ENCODE measurements at regions not wholly inside any gene's neighbourhood (a gene's known extent, or its start where the extent isn't known, plus 50 kb on each side); places are given as distances from the start of the nearest gene placed in this dataset.

DNA sequence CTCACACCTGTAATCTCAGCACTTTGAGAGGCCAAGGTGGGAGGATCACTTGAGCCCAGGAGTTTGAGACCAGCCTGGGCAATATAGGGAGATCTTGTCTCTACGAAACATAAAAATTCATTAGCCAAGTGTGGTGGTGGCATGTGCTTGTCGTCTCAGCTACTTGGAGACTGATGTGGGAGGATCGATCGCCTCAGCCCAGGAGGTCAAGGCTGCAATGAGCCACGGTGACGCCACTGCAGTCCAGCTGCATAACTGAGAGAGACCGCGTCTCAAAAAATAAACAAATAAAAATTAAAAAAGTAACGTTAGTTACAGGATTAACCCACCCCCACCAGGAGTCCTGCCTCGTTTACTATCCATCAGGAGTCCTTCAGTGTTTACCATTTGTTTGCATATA, 345.1 kb downstream of the BTBD3 start:
- 8 to 93% (median 61%) methylated on average over 1 to 10 of the region's 10 CpGs for WGBS, 10 experiments
- no peak overlapping the region for H3K27ac ChIP-seq
- no peaks in the 10 kb centered on the region for H3K4me1 ChIP-seq (replicated peaks in 1 of 2)
- no peak for ATAC-seq (replicated peaks in 6 of 8)
- in situ Hi-C loops (cut with MboI; ENCODE audit: low pct_unique_long_range_greater_than_20kb in 2 of 9, low sequenced_read_pairs in 9 of 9, unreplicated experiment in 9 of 9) = no loop called here
- H3K4me3 ChIP-seq = no peak overlapping the region

DNA sequence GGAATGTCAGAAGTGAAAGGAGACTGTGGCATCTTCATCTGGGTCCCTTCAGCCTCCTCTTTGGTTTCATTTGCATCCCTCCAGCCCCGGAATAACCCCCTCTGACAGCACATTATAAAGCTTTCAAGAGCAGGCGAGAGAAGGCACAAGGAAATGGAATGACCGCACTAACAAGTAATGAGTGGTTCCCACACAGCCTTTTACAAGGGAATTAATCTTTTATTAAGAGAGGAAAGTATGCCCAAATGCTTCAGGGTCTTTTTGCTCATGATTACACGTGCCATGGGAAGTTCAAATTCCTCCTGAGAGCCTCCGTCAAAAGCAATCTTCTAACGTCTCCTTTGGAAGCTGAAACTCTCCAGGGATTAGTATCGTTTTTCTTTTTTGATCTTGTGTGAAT, 347.0 kb downstream of the BTBD3 start:
- in situ Hi-C loops (cut with MboI; ENCODE audit: low pct_unique_long_range_greater_than_20kb in 2 of 9, low sequenced_read_pairs in 9 of 9, unreplicated experiment in 9 of 9) = no loop called here
- ATAC-seq (replicated peaks in 6 of 8) = peak in 1 of 8 experiments; percentile 8
- peak overlapping the region in 1 of 2 donors; percentile 30 for H3K27ac ChIP-seq
- H3K4me1 ChIP-seq (replicated peaks in 1 of 2) = no peaks in the 10 kb centered on the region
- 0 to 100% (median 59%) methylated on average over 1 to 5 of the region's 7 CpGs; no CpG with 5 or more reads in 2 of the 10 experiments for WGBS, 10 experiments
- H3K4me3 ChIP-seq = no peak overlapping the region

DNA sequence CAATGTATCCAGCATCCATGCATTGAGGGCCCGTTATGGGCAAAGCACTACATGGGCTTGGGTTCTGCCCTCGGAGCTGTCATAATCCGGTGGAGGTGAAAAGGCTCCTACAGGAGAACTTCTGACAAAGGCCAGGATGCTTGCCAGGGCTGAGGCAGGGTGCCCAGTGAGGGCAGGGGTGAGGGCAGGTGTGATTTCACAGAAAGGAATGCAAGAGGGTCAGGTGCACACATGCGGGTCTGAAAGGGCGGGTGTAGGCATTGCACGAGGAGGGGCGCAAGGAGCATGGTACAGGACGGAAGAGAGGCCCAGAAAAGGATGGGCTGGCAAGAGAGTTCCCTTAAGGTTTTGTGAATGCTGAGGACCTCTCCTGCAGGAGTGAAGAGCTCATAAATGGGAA, 348.0 kb downstream of the BTBD3 start:
- H3K4me1 ChIP-seq (replicated peaks in 1 of 2) = no peaks in the 10 kb centered on the region
- WGBS, 10 experiments = 50 to 100% (median 98%) methylated on average over 1 to 8 of the region's 8 CpGs; no CpG with 5 or more reads in 5 of the 10 experiments
- no peak for ATAC-seq (replicated peaks in 6 of 8)
- in situ Hi-C loops (cut with MboI; ENCODE audit: low pct_unique_long_range_greater_than_20kb in 2 of 9, low sequenced_read_pairs in 9 of 9, unreplicated experiment in 9 of 9) = no loop called here
- no peak overlapping the region for H3K27ac ChIP-seq
- no peak overlapping the region for H3K4me3 ChIP-seq

DNA sequence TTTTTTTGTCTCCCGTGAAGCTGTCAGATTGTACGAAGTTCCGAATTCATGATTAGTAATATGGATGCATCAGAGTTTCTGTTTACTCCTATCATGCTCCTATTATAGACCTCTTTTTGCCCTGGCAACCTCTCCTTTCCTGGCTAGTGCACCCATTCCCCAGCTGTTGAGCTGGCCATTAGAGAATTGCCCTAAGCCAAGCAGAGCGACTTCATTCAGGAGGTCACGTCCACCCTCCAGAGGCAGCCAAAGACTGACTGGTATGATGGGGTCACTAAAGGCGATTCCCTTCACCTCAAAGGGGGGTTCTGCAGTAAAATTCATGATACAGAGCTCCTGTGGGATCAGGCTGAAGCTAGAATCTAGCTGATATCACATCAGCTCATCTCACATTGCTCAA, 351.9 kb downstream of the BTBD3 start:
- in situ Hi-C loops (cut with MboI; ENCODE audit: low pct_unique_long_range_greater_than_20kb in 2 of 9, low sequenced_read_pairs in 9 of 9, unreplicated experiment in 9 of 9) = no loop called here
- H3K4me1 ChIP-seq (replicated peaks in 1 of 2) = no peaks in the 10 kb centered on the region
- 17 to 98% (median 80%) methylated on average over 1 to 5 of the region's 6 CpGs; no CpG with 5 or more reads in 2 of the 10 experiments for WGBS, 10 experiments
- H3K4me3 ChIP-seq = no peak overlapping the region
- ATAC-seq (replicated peaks in 6 of 8) = no peak
- H3K27ac ChIP-seq = no peak overlapping the region

DNA sequence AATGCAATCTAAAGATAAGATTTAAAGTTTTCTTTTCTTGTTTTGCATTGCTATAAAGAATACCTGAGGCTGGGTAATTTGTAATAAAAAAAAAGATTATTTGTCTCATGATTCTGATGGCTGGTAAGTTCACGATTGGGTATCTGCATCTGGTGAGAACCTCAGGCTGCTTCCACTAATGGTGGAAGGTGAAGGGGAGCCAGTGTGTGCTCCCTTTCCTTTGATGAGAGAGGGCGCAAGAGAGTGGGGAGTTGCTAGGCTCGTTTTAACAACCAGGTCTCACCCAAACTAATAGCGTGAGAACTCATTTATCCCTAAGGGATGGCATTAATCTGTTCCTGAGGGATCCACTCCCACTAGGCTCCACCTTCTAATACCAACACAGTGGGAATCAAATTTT, 353.2 kb downstream of the BTBD3 start:
- no peak for ATAC-seq (replicated peaks in 6 of 8)
- in situ Hi-C loops (cut with MboI; ENCODE audit: low pct_unique_long_range_greater_than_20kb in 2 of 9, low sequenced_read_pairs in 9 of 9, unreplicated experiment in 9 of 9) = no loop called here
- no peaks in the 10 kb centered on the region for H3K4me1 ChIP-seq (replicated peaks in 1 of 2)
- H3K27ac ChIP-seq = no peak overlapping the region
- no peak overlapping the region for H3K4me3 ChIP-seq
- WGBS, 10 experiments = 25 to 100% (median 70%) methylated on average over 1 to 4 of the region's 4 CpGs; no CpG with 5 or more reads in 2 of the 10 experiments

DNA sequence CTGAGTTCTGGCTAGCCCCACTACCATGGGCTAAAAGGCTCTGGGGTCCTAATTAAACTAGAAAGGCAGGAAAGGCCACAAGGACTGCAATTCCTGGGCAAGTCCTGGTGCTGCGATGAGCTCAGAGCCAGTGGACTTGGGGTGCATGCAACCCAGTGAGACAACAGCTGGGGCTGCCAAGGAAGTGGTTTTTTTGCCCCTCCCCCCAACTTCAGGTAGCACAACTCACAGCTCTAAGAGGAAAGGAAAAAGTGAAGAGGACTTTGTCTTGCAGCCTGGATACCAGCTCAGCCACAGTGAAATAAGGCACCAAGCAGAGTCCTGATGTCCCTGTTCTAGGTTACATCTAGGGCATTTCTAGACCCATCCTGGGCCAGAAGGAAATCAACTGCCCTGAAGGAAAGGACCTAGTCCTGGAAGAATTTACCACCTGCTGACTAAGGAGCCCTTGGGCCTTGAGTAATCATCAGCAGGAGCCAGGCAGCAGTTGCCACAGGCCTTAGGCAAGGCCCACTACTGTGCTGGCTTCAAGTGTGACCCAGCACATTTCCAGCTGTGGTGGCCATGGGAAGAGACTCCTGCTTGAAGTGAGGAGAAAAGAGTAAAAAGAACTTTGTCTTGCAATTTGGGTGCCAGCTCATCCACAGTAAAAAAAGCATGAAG, 358.4 kb downstream of the BTBD3 start:
- H3K4me1 ChIP-seq (replicated peaks in 1 of 2) = no peaks in the 10 kb centered on the region
- WGBS, 10 experiments = 60 to 100% (median 100%) methylated on average over 1 of the region's 1 CpG; no CpG with 5 or more reads in 7 of the 10 experiments
- no peak overlapping the region for H3K4me3 ChIP-seq
- in situ Hi-C loops (cut with MboI; ENCODE audit: low pct_unique_long_range_greater_than_20kb in 2 of 9, low sequenced_read_pairs in 9 of 9, unreplicated experiment in 9 of 9) = no loop called here
- ATAC-seq (replicated peaks in 6 of 8) = no peak
- H3K27ac ChIP-seq = no peak overlapping the region

DNA sequence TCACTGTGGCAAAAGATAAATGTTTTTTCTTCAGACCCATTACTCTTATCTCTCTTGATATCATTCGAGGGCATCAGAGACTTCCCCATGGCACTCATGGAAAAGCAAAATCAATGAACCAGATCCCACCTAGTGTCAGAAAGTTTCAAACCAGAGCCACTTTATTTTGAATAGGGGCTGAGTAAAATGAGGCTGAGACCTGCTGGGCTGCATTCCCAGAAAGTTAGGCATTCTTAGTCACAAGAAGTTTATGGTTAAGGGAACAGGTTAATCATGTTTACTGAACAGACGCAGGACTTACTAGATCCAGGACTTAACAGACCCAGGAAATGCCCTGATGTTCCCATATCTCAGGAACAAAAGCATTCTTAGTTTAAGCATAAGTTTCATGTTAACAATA, 369.9 kb downstream of the BTBD3 start:
- 0 to 100% (median 79%) methylated on average over 1 to 2 of the region's 2 CpGs; no CpG with 5 or more reads in 3 of the 10 experiments for WGBS, 10 experiments
- no peak for ATAC-seq (replicated peaks in 6 of 8)
- Histone ChIP-seq H3K27ac (no peak overlapping the region), H3K4me3 (no peak overlapping the region), H3K4me1 (replicated peaks in 1 of 2) (no peaks in the 10 kb centered on the region)
- in situ Hi-C loops (cut with MboI; ENCODE audit: low pct_unique_long_range_greater_than_20kb in 2 of 9, low sequenced_read_pairs in 9 of 9, unreplicated experiment in 9 of 9) = no loop called here

DNA sequence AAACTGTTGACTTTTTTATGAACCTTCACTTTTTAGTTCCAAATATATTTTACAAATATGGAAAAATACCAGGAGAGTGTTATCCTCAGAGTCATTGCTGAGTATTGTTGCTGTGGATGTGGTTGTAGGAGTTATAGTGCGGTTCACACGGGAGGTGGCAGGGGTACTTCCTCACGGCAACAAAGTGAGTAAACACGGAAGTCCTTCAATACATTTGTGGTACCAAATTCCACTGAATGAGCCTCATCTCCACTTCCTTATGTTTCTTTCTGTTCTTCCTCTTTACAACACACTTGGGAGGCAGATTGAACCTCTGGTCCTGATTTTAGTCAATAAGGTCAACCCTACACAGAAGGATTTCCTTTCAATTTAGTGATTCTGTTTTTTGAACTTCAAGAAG, 371.8 kb downstream of the BTBD3 start:
- H3K4me1 ChIP-seq (replicated peaks in 1 of 2) = peaks cover 0 to 3% of the 10 kb centered on the region in 2 donors
- H3K4me3 ChIP-seq = no peak overlapping the region
- ATAC-seq (replicated peaks in 6 of 8) = no peak
- H3K27ac ChIP-seq = no peak overlapping the region
- 8 to 100% (median 81%) methylated on average over 1 to 4 of the region's 4 CpGs; no CpG with 5 or more reads in 2 of the 10 experiments for WGBS, 10 experiments
- in situ Hi-C loops (cut with MboI; ENCODE audit: low pct_unique_long_range_greater_than_20kb in 2 of 9, low sequenced_read_pairs in 9 of 9, unreplicated experiment in 9 of 9) = no loop called here

DNA sequence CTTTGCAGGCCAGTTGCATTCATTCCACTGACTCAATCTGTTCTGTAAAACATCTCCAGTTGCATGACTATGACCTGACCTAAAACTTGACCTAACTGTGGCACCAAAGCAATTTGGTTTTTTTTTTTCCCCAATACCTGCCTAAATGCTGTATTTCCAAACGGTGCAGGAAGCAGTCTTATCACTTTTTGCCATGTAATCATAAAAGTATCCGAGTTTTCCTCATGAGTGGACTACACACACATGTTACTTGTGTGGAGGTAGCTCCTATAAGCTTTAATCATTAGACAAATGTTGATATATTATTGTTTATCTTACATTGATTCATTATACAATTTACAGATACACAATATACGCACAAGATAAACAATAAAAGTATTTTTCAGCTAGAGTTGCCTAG, 373.7 kb downstream of the BTBD3 start:
- no peak for ATAC-seq (replicated peaks in 6 of 8)
- in situ Hi-C loops (cut with MboI; ENCODE audit: low pct_unique_long_range_greater_than_20kb in 2 of 9, low sequenced_read_pairs in 9 of 9, unreplicated experiment in 9 of 9) = no loop called here
- Histone ChIP-seq H3K4me3 (no peak overlapping the region), H3K4me1 (replicated peaks in 1 of 2) (peaks cover 0 to 8% of the 10 kb centered on the region in 2 donors), H3K27ac (no peak overlapping the region)
- 0 to 83% (median 56%) methylated on average over 1 to 3 of the region's 3 CpGs for WGBS, 10 experiments

DNA sequence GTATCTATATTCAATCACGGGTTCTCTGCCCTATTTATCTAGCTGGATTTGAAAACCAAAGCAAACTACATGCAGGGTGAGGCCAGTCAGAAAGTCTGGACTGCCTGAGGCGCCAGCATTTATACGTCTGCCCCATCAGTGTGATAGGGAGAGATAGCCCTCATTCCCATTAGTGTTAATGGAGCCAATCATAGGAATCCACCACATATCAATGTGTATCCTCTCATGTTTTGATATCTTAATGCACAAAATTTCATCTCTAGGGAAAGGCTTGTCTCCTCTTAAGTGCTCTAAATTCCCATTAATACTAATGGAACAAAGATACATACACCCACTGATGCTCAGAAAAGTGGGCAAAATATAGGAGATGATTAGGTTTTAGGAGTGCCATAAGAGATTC, 376.2 kb downstream of the BTBD3 start:
- in situ Hi-C loops (cut with MboI; ENCODE audit: low pct_unique_long_range_greater_than_20kb in 2 of 9, low sequenced_read_pairs in 9 of 9, unreplicated experiment in 9 of 9) = no loop called here
- Histone ChIP-seq H3K4me3 (no peak overlapping the region), H3K4me1 (replicated peaks in 1 of 2) (peaks cover 0 to 8% of the 10 kb centered on the region in 2 donors), H3K27ac (no peak overlapping the region)
- ATAC-seq (replicated peaks in 6 of 8) = no peak
- 0 to 100% (median 89%) methylated on average over 1 to 3 of the region's 3 CpGs; no CpG with 5 or more reads in 3 of the 10 experiments for WGBS, 10 experiments

DNA sequence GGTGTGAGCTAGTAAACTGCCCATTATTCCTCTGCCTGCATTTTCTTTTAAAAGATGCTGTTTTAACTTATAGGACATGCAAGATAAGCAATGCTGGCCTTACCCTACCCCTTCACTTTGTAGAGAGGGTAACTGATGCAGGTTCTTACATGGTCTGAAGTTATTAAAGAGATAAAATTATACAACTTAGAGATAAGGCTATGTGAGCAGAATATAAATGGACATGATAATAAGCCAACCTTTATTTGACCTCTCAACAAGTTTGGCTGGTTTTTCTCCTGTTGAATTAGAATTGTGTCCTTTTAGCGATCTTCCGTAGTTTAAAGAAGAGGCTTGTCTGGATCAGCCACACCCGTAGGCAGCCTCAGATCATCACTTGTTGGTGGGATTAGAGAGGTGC, 377.0 kb downstream of the BTBD3 start:
- no peak overlapping the region for H3K4me3 ChIP-seq
- in situ Hi-C loops (cut with MboI; ENCODE audit: low pct_unique_long_range_greater_than_20kb in 2 of 9, low sequenced_read_pairs in 9 of 9, unreplicated experiment in 9 of 9) = no loop called here
- WGBS, 10 experiments = 0 to 100% (median 87%) methylated on average over 1 to 3 of the region's 3 CpGs; no CpG with 5 or more reads in 3 of the 10 experiments
- no peak for ATAC-seq (replicated peaks in 6 of 8)
- H3K4me1 ChIP-seq (replicated peaks in 1 of 2) = peaks cover 0 to 8% of the 10 kb centered on the region in 2 donors
- no peak overlapping the region for H3K27ac ChIP-seq

DNA sequence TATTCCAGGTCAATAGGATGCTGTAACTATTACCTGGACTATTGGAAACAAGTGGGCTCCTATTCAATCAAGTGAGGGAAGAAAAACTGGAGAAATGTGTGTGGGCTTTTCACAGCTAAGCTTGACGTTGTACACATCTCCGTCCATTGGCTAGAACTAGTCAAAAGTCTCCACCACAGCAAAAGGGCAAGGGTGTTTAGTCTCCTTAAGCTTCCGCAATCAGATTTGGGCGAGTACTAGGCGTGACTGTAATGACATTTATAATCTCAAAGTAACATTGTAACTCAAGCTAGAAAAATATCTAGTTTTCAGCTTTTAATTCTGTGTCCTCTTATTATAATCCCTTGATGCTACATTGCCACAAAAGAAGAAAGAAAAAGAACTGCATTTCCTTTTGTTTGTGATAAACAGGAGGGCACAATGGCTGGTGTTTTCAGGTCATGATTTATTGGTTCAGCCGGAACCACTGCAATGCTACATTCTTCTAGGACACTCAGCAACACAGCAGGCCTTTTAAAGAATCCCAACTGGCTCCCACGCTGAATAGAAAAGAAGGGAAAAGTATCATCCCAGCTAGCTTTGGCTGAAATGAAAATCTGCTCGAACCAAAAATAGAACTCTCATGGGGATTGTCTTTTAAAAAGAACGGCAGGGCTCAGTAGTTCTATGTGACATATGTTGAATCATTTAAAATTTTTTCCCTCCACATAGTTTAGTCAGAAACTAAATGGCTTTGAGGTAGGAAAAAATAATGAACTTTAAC, 387.7 kb downstream of the BTBD3 start:
- 0 to 72% (median 24%) methylated on average over 2 to 9 of the region's 9 CpGs for WGBS, 10 experiments
- peak in 5 of 8 experiments; percentile 93 to 97 (median 97) for ATAC-seq (replicated peaks in 6 of 8)
- H3K4me1 ChIP-seq (replicated peaks in 1 of 2) = peaks cover 14 to 15% of the 10 kb centered on the region in 2 donors
- in situ Hi-C loops (cut with MboI; ENCODE audit: low pct_unique_long_range_greater_than_20kb in 2 of 9, low sequenced_read_pairs in 9 of 9, unreplicated experiment in 9 of 9) = no loop called here
- no peak overlapping the region for H3K4me3 ChIP-seq
- peak overlapping the region in 1 of 2 donors; percentile 38 for H3K27ac ChIP-seq

DNA sequence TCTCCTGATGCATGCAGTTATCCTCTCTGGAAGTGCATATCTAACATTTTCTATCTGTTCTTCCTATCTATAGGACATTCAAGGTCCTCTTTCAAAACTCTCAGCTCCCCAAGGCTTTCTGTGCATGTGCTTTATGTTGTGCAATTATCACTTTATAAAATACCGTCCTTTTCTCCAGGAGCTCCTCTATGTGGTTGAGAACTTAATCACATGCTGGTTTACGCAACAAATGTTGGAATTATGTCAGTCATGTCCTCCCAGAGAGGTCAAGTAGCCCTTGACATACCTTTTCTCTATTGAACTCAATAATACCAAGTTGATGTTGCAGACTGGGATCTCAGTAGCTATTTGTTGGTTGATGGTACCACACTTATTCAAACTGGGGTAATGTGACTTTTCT, 388.4 kb downstream of the BTBD3 start:
- in situ Hi-C loops (cut with MboI; ENCODE audit: low pct_unique_long_range_greater_than_20kb in 2 of 9, low sequenced_read_pairs in 9 of 9, unreplicated experiment in 9 of 9) = no loop called here
- ATAC-seq (replicated peaks in 6 of 8) = peak in 1 of 8 experiments; percentile 4
- WGBS, 10 experiments = 5 to 100% (median 86%) methylated on average over 1 to 2 of the region's 2 CpGs; no CpG with 5 or more reads in 5 of the 10 experiments
- Histone ChIP-seq H3K4me1 (replicated peaks in 1 of 2) (peaks cover 14 to 15% of the 10 kb centered on the region in 2 donors), H3K27ac (peak overlapping the region in 1 of 2 donors; percentile 38), H3K4me3 (no peak overlapping the region)
